SK-N-SH (cell line): ENCODE measurements at regions not wholly inside any gene's neighbourhood (a gene's known extent, or its start where the extent isn't known, plus 50 kb on each side); places are given as distances from the start of the nearest gene placed in this dataset.

ENCODE experiments used
- CTCF ChIA-PET: fragments of 300-600, 350-600 bp; formaldehyde crosslinking; extraction: SDS; loops from one replicate; lab custom pipeline; 2021; lab: Yijun Ruan, JAX
- POLR2A ChIA-PET: fragments of 350-600 bp; sonication (Branson Sonifier 250); formaldehyde crosslinking; extraction: SDS; loops from one replicate; lab custom pipeline; 2020; ENCODE audit warnings: antibody characterized with exemption, inconsistent platforms; lab: Yijun Ruan, JAX
- DNase-seq: peaks from one replicate; pipeline ENCODE4 v3.0.0; 2012
- H2AFZ ChIP-seq: fragments of 200-600 bp; sonication (generic); 2 replicates; pipeline ENCODE4 v1.8.1; 2016; ENCODE audit warnings: antibody characterized with exemption, mild to moderate bottlenecking, low read depth
- H3F3A ChIP-seq: fragments of 200-600 bp; sonication (generic); replicated peaks from 2 replicates; pipeline ENCODE3; 2016; ENCODE audit warnings: antibody characterized with exemption, mild to moderate bottlenecking; ENCODE audit not compliant: insufficient read depth
- H3K27ac ChIP-seq, 2 experiments: fragments of 200-500 bp in 1 of 2; fragments of 200-600 bp in 1 of 2; sonication (Bioruptor generic) in 1 of 2; sonication (generic), shearing (Covaris generic) in 1 of 2; 2 replicates each; pipeline versions ENCODE4 v1.5.1 to v1.6.1; 2014 to 2016; ENCODE audit warnings: low read depth in 2 of 2, inconsistent platforms in 1 of 2, low read length in 1 of 2, mild to moderate bottlenecking in 1 of 2, mixed read lengths in 1 of 2
- H3K27me3 ChIP-seq: fragments of 200-600 bp; sonication (generic), shearing (Covaris generic); 2 replicates; pipeline ENCODE4 v1.6.1; 2016; ENCODE audit warnings: mixed run types; ENCODE audit not compliant: insufficient read depth
- H3K36me3 ChIP-seq, 2 experiments: fragments of 200-500 bp in 1 of 2; fragments of 200-600 bp in 1 of 2; sonication (Bioruptor generic) in 1 of 2; sonication (generic) in 1 of 2; replicated peaks in 1 of 2; 2 replicates each; pipeline versions ENCODE3 to v1.5.1; 2014 to 2016; ENCODE audit warnings: low read length in 1 of 2, mild to moderate bottlenecking in 1 of 2; ENCODE audit not compliant: insufficient read depth in 2 of 2, control insufficient read depth in 1 of 2
- H3K4me1 ChIP-seq, 2 experiments: fragments of 200-500 bp in 1 of 2; fragments of 200-600 bp in 1 of 2; sonication (Bioruptor generic) in 1 of 2; sonication (generic), shearing (Covaris generic) in 1 of 2; 2 replicates each; pipeline versions ENCODE4 v1.5.1 to v1.6.1; 2014 to 2016; ENCODE audit warnings: low read depth in 1 of 2, low read length in 1 of 2, mixed run types in 1 of 2; ENCODE audit not compliant: insufficient read depth in 2 of 2, control insufficient read depth in 1 of 2
- H3K4me2 ChIP-seq: fragments of 200-600 bp; sonication (generic), shearing (Covaris generic); 2 replicates; pipeline ENCODE4 v1.6.1; 2017; ENCODE audit warnings: mixed run types
- H3K4me3 ChIP-seq, 2 experiments: fragments of 200-500 bp in 1 of 2; fragments of 200-600 bp in 1 of 2; sonication (Bioruptor generic) in 1 of 2; sonication (generic), shearing (Covaris generic) in 1 of 2; 2 replicates each; pipeline versions ENCODE4 v1.5.1 to v1.8.1; 2014 to 2016; ENCODE audit warnings: low read depth in 2 of 2, inconsistent platforms in 1 of 2, low read length in 1 of 2, mild to moderate bottlenecking in 1 of 2, mixed read lengths in 1 of 2, moderate library complexity in 1 of 2
- H3K79me2 ChIP-seq: fragments of 200-600 bp; sonication (generic); 2 replicates; pipeline ENCODE4 v1.8.1; 2017; ENCODE audit warnings: mild to moderate bottlenecking; ENCODE audit not compliant: insufficient read depth
- H3K9ac ChIP-seq: fragments of 200-600 bp; sonication (generic); 2 replicates; pipeline ENCODE4 v1.6.1; 2017; ENCODE audit warnings: mixed run types
- H3K9me2 ChIP-seq: fragments of 200-600 bp; sonication (generic); 2 replicates; pipeline ENCODE4 v1.6.1; 2017; ENCODE audit warnings: mixed run types
- H3K9me3 ChIP-seq: fragments of 200-600 bp; sonication (generic); 2 replicates; pipeline ENCODE4 v1.6.1; 2017; ENCODE audit warnings: mixed run types, mild to moderate bottlenecking, moderate library complexity
- H4K20me1 ChIP-seq: fragments of 200-600 bp; sonication (generic); 2 replicates; pipeline ENCODE4 v1.6.1; 2017; ENCODE audit warnings: mild to moderate bottlenecking, mixed run types; ENCODE audit not compliant: insufficient read depth
- CHD2 ChIP-seq: fragments of 150-350 bp; IDR thresholded peaks from 2 replicates; pipeline ENCODE4 v1.6.1; 2018; ENCODE audit warnings: low read length; ENCODE audit not compliant: partially characterized antibody
- ELF1 ChIP-seq: IDR thresholded peaks from 2 replicates; pipeline ENCODE4 v1.4.0; 2012
- EP300 ChIP-seq, 2 experiments: IDR thresholded peaks; 2 replicates each; pipeline versions ENCODE4 v1.4.0 to v1.6.1; 2012; ENCODE audit warnings: borderline replicate concordance in 1 of 2, low read depth in 1 of 2, low read length in 1 of 2
- EZH2phosphoT487 ChIP-seq: fragments of 200-600 bp; sonication (generic); IDR thresholded peaks from 2 replicates; pipeline ENCODE4 v1.6.1; 2017; ENCODE audit warnings: low read depth, mixed run types, mild to moderate bottlenecking, antibody characterized with exemption, moderate library complexity, borderline replicate concordance
- FOXJ3 ChIP-seq: sonication (generic); formaldehyde crosslinking; IDR thresholded peaks from 2 replicates; pipeline ENCODE4 v1.5.1; 2020; ENCODE audit warnings: mild to moderate bottlenecking, missing genetic modification reagents
- FOXM1 ChIP-seq: IDR thresholded peaks from 2 replicates; pipeline ENCODE4 v1.4.0; 2012; ENCODE audit warnings: low read depth, mild to moderate bottlenecking
- NFIC ChIP-seq: IDR thresholded peaks from 2 replicates; pipeline ENCODE4 v1.4.0; 2012; ENCODE audit warnings: borderline replicate concordance
- NRF1 ChIP-seq: IDR thresholded peaks from 2 replicates; pipeline ENCODE4 v1.6.1; 2012; ENCODE audit warnings: low read depth, mild to moderate bottlenecking, low read length
- RAD21 ChIP-seq: IDR thresholded peaks from 2 replicates; pipeline ENCODE4 v1.6.1; 2012; ENCODE audit warnings: mild to moderate bottlenecking, low read length
- RXRA ChIP-seq: IDR thresholded peaks from 2 replicates; pipeline ENCODE4 v1.4.0; 2012; ENCODE audit warnings: low read depth, mild to moderate bottlenecking, borderline replicate concordance
- SIN3A ChIP-seq: IDR thresholded peaks from 2 replicates; pipeline ENCODE4 v1.6.1; 2012; ENCODE audit warnings: low read depth, mild to moderate bottlenecking, low read length, moderate library complexity, borderline replicate concordance
- SMC3 ChIP-seq: IDR thresholded peaks from 2 replicates; pipeline ENCODE4 v1.6.1; 2012; ENCODE audit warnings: low read depth, low read length, improper control_type of control experiment
- YY1 ChIP-seq: IDR thresholded peaks from 2 replicates; pipeline ENCODE4 v1.4.0; 2012; ENCODE audit warnings: low read depth, mild to moderate bottlenecking
- WGBS: methylation state at CpG from one replicate; pipeline ENCODE4 v1.1.6; 2017; ENCODE audit warnings: low lambda C conversion rate; 5-methylcytosine and 5-hydroxymethylcytosine counted together
- TF ChIP-seq, protein P1 (sequence below): fragments of 200-600 bp; sonication (generic); IDR thresholded peaks from 2 replicates; pipeline ENCODE4 v1.6.1; 2017; ENCODE audit warnings: antibody characterized with exemption, mild to moderate bottlenecking, moderate library complexity
- TF ChIP-seq, protein P2 (sequence below): IDR thresholded peaks from 2 replicates; pipeline ENCODE4 v1.6.1; 2012; ENCODE audit warnings: mild to moderate bottlenecking, low read depth, low read length, moderate library complexity
- TF ChIP-seq, protein P3 (sequence below): IDR thresholded peaks from 2 replicates; pipeline ENCODE4; 2012
- TF ChIP-seq, protein P4 (sequence below): fragments of 150-350 bp; IDR thresholded peaks from 2 replicates; pipeline ENCODE4 v1.6.1; 2016; ENCODE audit warnings: mild to moderate bottlenecking, low read depth, low read length
- TF ChIP-seq, protein P5 (sequence below): IDR thresholded peaks from 2 replicates; pipeline ENCODE4 v1.4.0; 2012; ENCODE audit warnings: low read depth

DNA sequence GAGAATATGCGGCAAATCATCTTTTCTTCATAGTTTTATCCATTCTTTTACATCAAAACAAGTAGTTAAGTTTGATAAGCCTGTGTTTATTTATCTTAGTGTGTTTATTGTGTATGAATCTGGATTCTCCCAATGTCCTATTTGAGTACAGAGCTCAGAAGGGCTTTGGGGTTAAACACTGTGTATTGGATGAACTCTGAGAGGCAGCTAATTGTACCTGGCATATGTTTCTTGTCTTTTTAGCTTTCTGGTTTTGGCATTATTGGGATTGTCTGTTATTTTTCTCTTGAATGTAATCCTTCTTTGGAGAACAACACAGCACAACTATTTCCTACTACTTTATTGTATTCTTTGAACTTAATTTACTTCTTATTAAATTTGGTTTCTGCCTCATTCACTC lies 906.9 kb downstream of the ADGRL2 start:
- Histone ChIP-seq H3K36me3 (no peaks in the 10 kb centered on the region), H4K20me1 (no peaks in the 10 kb centered on the region), H3K27ac (no peak overlapping the region), H2AFZ (no peak overlapping the region), H3K9ac (no peak overlapping the region), H3K9me2 (no peaks in the 10 kb centered on the region), H3K4me1 (no peaks in the 10 kb centered on the region; a peak in 2 of 4 replicates), H3K4me3 (no peak overlapping the region), H3F3A (peaks cover 3% of the 10 kb centered on the region), H3K79me2 (no peaks in the 10 kb centered on the region), H3K4me2 (no peak overlapping the region), H3K27me3 (no peaks in the 10 kb centered on the region), H3K9me3 (no peaks in the 10 kb centered on the region)
- no peak for DNase-seq
- POLR2A ChIA-PET = no interaction called here
- TF ChIP-seq, protein P1, sequence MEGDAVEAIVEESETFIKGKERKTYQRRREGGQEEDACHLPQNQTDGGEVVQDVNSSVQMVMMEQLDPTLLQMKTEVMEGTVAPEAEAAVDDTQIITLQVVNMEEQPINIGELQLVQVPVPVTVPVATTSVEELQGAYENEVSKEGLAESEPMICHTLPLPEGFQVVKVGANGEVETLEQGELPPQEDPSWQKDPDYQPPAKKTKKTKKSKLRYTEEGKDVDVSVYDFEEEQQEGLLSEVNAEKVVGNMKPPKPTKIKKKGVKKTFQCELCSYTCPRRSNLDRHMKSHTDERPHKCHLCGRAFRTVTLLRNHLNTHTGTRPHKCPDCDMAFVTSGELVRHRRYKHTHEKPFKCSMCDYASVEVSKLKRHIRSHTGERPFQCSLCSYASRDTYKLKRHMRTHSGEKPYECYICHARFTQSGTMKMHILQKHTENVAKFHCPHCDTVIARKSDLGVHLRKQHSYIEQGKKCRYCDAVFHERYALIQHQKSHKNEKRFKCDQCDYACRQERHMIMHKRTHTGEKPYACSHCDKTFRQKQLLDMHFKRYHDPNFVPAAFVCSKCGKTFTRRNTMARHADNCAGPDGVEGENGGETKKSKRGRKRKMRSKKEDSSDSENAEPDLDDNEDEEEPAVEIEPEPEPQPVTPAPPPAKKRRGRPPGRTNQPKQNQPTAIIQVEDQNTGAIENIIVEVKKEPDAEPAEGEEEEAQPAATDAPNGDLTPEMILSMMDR = no peak
- TF ChIP-seq FOXM1 (no peak), SIN3A (no peak), CHD2 (no peak), ELF1 (no peak), YY1 (no peak), NRF1 (no peak), SMC3 (no peak), EZH2phosphoT487 (no peak), RXRA (no peak), EP300 (IDR thresholded peaks at IDR 0.05; ENCODE audit: borderline replicate concordance in 1 of 2, low read depth in 1 of 2, low read length in 1 of 2) (no peak)
- TF ChIP-seq, protein P2, sequence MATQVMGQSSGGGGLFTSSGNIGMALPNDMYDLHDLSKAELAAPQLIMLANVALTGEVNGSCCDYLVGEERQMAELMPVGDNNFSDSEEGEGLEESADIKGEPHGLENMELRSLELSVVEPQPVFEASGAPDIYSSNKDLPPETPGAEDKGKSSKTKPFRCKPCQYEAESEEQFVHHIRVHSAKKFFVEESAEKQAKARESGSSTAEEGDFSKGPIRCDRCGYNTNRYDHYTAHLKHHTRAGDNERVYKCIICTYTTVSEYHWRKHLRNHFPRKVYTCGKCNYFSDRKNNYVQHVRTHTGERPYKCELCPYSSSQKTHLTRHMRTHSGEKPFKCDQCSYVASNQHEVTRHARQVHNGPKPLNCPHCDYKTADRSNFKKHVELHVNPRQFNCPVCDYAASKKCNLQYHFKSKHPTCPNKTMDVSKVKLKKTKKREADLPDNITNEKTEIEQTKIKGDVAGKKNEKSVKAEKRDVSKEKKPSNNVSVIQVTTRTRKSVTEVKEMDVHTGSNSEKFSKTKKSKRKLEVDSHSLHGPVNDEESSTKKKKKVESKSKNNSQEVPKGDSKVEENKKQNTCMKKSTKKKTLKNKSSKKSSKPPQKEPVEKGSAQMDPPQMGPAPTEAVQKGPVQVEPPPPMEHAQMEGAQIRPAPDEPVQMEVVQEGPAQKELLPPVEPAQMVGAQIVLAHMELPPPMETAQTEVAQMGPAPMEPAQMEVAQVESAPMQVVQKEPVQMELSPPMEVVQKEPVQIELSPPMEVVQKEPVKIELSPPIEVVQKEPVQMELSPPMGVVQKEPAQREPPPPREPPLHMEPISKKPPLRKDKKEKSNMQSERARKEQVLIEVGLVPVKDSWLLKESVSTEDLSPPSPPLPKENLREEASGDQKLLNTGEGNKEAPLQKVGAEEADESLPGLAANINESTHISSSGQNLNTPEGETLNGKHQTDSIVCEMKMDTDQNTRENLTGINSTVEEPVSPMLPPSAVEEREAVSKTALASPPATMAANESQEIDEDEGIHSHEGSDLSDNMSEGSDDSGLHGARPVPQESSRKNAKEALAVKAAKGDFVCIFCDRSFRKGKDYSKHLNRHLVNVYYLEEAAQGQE = no peak
- 61% methylated on average over 1 of the region's 1 CpG for WGBS
- CTCF ChIA-PET = interaction anchor here (1.2 kb wide), 1 partner anchor 49 kb away, joined by 3 read pairs; no protein-coding TSS in a partner anchor

DNA sequence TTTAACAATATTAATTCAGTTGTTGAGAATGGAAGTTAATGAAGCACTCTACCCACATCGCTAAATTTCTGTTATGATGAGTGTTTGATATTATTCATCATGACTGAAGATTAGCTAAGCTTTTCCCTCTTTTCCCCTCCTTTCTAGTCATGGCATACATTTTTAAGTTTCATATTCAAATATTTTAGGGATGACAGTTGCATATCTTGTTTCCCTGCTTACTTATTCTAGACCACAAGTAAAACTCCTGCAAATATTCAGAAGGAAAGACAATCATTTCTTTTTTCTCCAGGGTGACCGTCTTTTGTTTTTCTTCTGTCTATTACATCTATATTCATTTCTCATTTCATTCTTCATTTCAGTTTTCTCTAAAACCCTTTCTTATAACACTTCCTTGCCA lies 906.0 kb downstream of the ADGRL2 start:
- no peaks in the 10 kb centered on the region for H3K79me2 ChIP-seq
- no peak overlapping the region for H3K4me3 ChIP-seq
- H3F3A ChIP-seq = peaks cover 3% of the 10 kb centered on the region
- no peak for TF ChIP-seq YY1
- no peak for TF ChIP-seq NFIC
- no peak for TF ChIP-seq RAD21
- TF ChIP-seq, protein P3, sequence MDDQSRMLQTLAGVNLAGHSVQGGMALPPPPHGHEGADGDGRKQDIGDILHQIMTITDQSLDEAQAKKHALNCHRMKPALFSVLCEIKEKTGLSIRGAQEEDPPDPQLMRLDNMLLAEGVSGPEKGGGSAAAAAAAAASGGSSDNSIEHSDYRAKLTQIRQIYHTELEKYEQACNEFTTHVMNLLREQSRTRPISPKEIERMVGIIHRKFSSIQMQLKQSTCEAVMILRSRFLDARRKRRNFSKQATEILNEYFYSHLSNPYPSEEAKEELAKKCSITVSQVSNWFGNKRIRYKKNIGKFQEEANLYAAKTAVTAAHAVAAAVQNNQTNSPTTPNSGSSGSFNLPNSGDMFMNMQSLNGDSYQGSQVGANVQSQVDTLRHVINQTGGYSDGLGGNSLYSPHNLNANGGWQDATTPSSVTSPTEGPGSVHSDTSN = no peak
- TF ChIP-seq FOXJ3 (CRISPR knock-in tag) = no peak
- TF ChIP-seq ELF1 = no peak
- TF ChIP-seq, protein P4, sequence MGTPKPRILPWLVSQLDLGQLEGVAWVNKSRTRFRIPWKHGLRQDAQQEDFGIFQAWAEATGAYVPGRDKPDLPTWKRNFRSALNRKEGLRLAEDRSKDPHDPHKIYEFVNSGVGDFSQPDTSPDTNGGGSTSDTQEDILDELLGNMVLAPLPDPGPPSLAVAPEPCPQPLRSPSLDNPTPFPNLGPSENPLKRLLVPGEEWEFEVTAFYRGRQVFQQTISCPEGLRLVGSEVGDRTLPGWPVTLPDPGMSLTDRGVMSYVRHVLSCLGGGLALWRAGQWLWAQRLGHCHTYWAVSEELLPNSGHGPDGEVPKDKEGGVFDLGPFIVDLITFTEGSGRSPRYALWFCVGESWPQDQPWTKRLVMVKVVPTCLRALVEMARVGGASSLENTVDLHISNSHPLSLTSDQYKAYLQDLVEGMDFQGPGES = no peak
- TF ChIP-seq, protein P5, sequence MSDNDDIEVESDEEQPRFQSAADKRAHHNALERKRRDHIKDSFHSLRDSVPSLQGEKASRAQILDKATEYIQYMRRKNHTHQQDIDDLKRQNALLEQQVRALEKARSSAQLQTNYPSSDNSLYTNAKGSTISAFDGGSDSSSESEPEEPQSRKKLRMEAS = no peak
- TF ChIP-seq CHD2 = no peak
- TF ChIP-seq, all 33 proteins: peak for 0
- Histone ChIP-seq H3K27me3 (no peaks in the 10 kb centered on the region), H3K27ac (no peak overlapping the region), H3K9ac (no peak overlapping the region), H3K4me1 (no peaks in the 10 kb centered on the region; a peak in 2 of 4 replicates), H3K36me3 (no peaks in the 10 kb centered on the region), H3K4me2 (no peak overlapping the region), H3K9me2 (no peaks in the 10 kb centered on the region), H2AFZ (no peak overlapping the region), H4K20me1 (no peaks in the 10 kb centered on the region), H3K9me3 (no peaks in the 10 kb centered on the region)
- CTCF ChIA-PET = interaction anchor here (1.2 kb wide), 1 partner anchor 48 kb away, joined by 3 read pairs; no protein-coding TSS in a partner anchor
- POLR2A ChIA-PET = no interaction called here
- no peak for DNase-seq
- WGBS = 65% methylated on average over 2 of the region's 2 CpGs
